Pancreas (tissue), 10 donors: ENCODE measurements at regions not wholly inside any gene's neighbourhood (a gene's known extent, or its start where the extent isn't known, plus 50 kb on each side); places are given as distances from the start of the nearest gene placed in this dataset.
"Not testable (repeated sequence)": the region's sequence is repeated elsewhere in the genome, so short reads cannot be mapped to it uniquely, and the experiment has no call there.

Source experiments
- ATAC-seq, 4 donors: fragments of 200-7000 bp; cut with Tn5 transposase; one replicate each; pipeline versions ENCODE4 v1.8.0 to v1.9.1; 2020; ENCODE audit warnings: mild to moderate bottlenecking in 4 of 4, moderate library complexity in 4 of 4
- DNase-seq, 6 donors: peaks; one replicate each; pipeline ENCODE4 v3.0.0-alpha.2; 2020
- FAIRE-seq: peaks from 2 replicates; lab custom pipeline; 2012; peaks lifted over from hg19 to GRCh38; lab: Jason Lieb, UNC
- H3K27ac ChIP-seq, 4 donors: fragments of 200-600 bp; sonication (generic); 1 replicate in 3 of 4; 2 replicates in 1 of 4; pipeline versions ENCODE4 v1.5.0 to v1.8.0; 2020
- H3K27me3 ChIP-seq, 4 donors: fragments of 200-600 bp; one replicate each; pipeline ENCODE4 v1.8.0; 2021
- H3K36me3 ChIP-seq, 3 donors: fragments of 200-600 bp; sonication (generic) in 1 of 3; one replicate each; pipeline versions ENCODE4 v1.5.0 to v1.8.0; 2020 to 2021
- H3K4me1 ChIP-seq, 3 donors: fragments of 200-600 bp; one replicate each; pipeline ENCODE4 v1.8.0; 2021
- H3K4me3 ChIP-seq, 4 donors: fragments of 200-600 bp; sonication (generic) in 2 of 4; one replicate each; pipeline versions ENCODE4 v1.5.0 to v1.8.0; 2020 to 2021
- H3K9me3 ChIP-seq, 4 donors: fragments of 200-600 bp; one replicate each; pipeline ENCODE4 v1.8.0; 2021
- WGBS, 2 donors: extraction: QIAGEN DNeasy Blood & Tissue Kit; methylation state at CpG; one replicate each; pipeline ENCODE4 v1.1.7; 2013; 5-methylcytosine and 5-hydroxymethylcytosine counted together
- intact Hi-C, 3 donors: fragments of 100-400 bp; cut with DNase I; formaldehyde crosslinking; loops; one replicate each; pipeline versions ENCODE4 v1.11.1 to v1.14.2; 2022
- TF ChIP-seq, protein P1 (sequence below), 4 donors: fragments of 200-600 bp; sonication (generic) in 3 of 4; IDR thresholded peaks; one replicate each; pipeline versions ENCODE4 v1.5.0 to v1.8.0; 2021; ENCODE audit warnings: antibody characterized with exemption in 4 of 4
- donor health status: healthy with polysubstance abuse.
- donor health status: DM: no; HTN: no; CAD: no; lungs with moderate emphysema.
- donor health status: DM: no; HTN: no; CAD: no.
- donor health status: control.
- donor health status: control.
- donor health status: Bipolar disorder and iron deficiency.
- donor health status: DM: yes; HTN: yes; CAD: no.
- donor health status: DM: no; HTN: no; CAD: no.
- donor health status: DM: no; HTN: no; CAD: no.
- donor health status: DM: yes; HTN: yes; CAD: no.

DNA sequence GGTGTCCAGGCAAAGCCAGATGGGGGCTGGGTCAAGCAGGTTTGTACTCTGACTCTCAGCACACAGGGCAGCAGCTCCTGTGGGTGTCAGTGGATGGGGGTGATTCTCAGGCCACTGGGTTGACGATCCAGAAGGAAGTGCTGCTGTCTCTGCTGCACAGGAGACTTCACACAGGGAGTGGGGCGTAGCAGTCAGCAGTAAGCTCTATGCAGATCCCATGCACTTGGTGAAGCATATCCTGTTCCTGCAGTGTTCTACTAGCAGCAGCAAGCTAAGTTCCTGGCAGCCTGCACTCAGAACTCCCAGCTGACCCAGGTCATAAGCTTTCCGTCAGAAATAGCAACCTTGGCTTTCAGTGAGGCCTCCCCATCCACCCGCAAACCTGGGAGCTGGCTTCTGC is 117.6 kb upstream of the NDST3 start:
- Histone ChIP-seq H3K27ac (no peak overlapping the region), H3K4me1 (no peaks in the 10 kb centered on the region), H3K27me3 (no peaks in the 10 kb centered on the region), H3K4me3 (no peak overlapping the region), H3K9me3 (no peaks in the 10 kb centered on the region), H3K36me3 (no peaks in the 10 kb centered on the region)
- intact Hi-C loops: no loop called here
- TF ChIP-seq, protein P1, sequence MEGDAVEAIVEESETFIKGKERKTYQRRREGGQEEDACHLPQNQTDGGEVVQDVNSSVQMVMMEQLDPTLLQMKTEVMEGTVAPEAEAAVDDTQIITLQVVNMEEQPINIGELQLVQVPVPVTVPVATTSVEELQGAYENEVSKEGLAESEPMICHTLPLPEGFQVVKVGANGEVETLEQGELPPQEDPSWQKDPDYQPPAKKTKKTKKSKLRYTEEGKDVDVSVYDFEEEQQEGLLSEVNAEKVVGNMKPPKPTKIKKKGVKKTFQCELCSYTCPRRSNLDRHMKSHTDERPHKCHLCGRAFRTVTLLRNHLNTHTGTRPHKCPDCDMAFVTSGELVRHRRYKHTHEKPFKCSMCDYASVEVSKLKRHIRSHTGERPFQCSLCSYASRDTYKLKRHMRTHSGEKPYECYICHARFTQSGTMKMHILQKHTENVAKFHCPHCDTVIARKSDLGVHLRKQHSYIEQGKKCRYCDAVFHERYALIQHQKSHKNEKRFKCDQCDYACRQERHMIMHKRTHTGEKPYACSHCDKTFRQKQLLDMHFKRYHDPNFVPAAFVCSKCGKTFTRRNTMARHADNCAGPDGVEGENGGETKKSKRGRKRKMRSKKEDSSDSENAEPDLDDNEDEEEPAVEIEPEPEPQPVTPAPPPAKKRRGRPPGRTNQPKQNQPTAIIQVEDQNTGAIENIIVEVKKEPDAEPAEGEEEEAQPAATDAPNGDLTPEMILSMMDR (IDR thresholded peaks at IDR 0.05): no peak
- DNase-seq (no peak), ATAC-seq (no peak), FAIRE-seq (no peak)
- WGBS, 2 donors: 76 to 87% methylated on average over 4 of the region's 4 CpGs

DNA sequence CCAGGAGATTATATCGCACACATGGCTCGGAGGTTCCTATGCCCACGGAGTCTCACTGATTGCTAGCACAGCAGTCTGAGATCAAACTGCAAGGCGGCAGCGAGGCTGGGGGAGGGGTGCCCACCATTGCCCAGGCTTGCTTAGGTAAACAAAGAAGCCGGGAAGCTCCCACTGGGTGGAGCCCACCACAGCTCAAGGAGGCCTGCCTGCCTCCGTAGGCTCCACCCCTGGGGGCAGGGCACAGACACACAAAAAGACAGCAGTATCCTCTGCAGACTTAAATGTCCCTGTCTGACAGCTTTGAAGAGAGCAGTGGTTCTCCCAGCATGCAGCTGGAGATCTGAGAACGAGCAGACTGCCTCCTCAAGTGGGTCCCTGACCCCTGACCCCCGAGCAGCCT is 112.0 kb upstream of the NDST3 start:
- intact Hi-C loops: not testable (repeated sequence)

GRCh38 chr4:117927823-117928222 is 106.5 kb upstream of the NDST3 start:
- H3K36me3 ChIP-seq, H3K4me3 ChIP-seq, FAIRE-seq, H3K4me1 ChIP-seq, intact Hi-C loops, ATAC-seq, DNase-seq, H3K27ac ChIP-seq, H3K27me3 ChIP-seq, H3K9me3 ChIP-seq: not testable (repeated sequence)
- WGBS, 2 donors: 63 to 69% methylated on average over 2 of the region's 2 CpGs

More for the DNA sequence above, 112.0 kb upstream of the NDST3 start:
- not testable (repeated sequence) for H3K4me1 ChIP-seq, H3K4me3 ChIP-seq, H3K27me3 ChIP-seq, ATAC-seq, FAIRE-seq, DNase-seq, H3K9me3 ChIP-seq, H3K27ac ChIP-seq, H3K36me3 ChIP-seq
- 64 to 69% methylated on average over 7 to 9 of the region's 9 CpGs for WGBS, 2 donors

DNA sequence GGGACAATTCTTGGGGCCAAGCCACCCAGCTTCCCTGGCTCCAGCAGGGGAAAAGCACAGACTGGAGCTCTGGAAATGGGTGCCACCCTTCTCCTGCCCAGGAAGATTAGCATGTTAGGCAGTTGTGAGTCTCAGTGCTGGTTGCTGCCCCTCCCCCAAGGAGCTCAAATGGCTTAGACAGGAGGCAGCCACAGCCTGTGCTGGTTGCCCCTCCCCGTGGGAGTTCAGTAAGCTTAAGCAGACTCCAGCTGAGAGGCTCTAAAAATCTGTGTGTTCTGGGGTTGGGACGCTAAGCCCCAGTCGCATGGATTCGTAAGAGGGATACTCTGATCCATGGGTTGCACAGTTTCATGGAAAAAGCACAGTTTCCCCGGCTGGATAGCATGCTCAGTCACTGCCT is 92.7 kb upstream of the NDST3 start:
- no peak for ATAC-seq
- WGBS, 2 donors: 46 to 54% methylated on average over 5 of the region's 5 CpGs
- Histone ChIP-seq H3K27ac (no peak overlapping the region), H3K4me3 (no peak overlapping the region), H3K36me3 (no peaks in the 10 kb centered on the region), H3K4me1 (no peaks in the 10 kb centered on the region), H3K27me3 (no peaks in the 10 kb centered on the region), H3K9me3 (no peaks in the 10 kb centered on the region)
- no peak for DNase-seq
- TF ChIP-seq, protein P1 (IDR thresholded peaks at IDR 0.05): no peak
- FAIRE-seq: no peak
- intact Hi-C loops: no loop called here

GRCh38 chr4:117949621-117950020 is 84.7 kb upstream of the NDST3 start:
- TF ChIP-seq, protein P1 (IDR thresholded peaks at IDR 0.05): no peak
- intact Hi-C loops: no loop called here
- H3K9me3 ChIP-seq: no peaks in the 10 kb centered on the region
- no peaks in the 10 kb centered on the region for H3K4me1 ChIP-seq
- H3K36me3 ChIP-seq: no peaks in the 10 kb centered on the region
- 43 to 49% methylated on average over 3 of the region's 3 CpGs for WGBS, 2 donors
- ATAC-seq: no peak
- H3K27ac ChIP-seq: no peak overlapping the region
- H3K27me3 ChIP-seq: no peaks in the 10 kb centered on the region
- no peak overlapping the region for H3K4me3 ChIP-seq
- no peak for DNase-seq
- FAIRE-seq: no peak

GRCh38 chr4:117957571-117957970 is 76.7 kb upstream of the NDST3 start:
- H3K36me3 ChIP-seq: no peaks in the 10 kb centered on the region
- TF ChIP-seq, protein P1 (IDR thresholded peaks at IDR 0.05): no peak
- no peaks in the 10 kb centered on the region for H3K9me3 ChIP-seq
- no peak overlapping the region for H3K4me3 ChIP-seq
- no peaks in the 10 kb centered on the region for H3K27me3 ChIP-seq
- H3K27ac ChIP-seq: no peak overlapping the region
- FAIRE-seq: no peak
- intact Hi-C loops: no loop called here
- ATAC-seq: no peak
- no peak for DNase-seq
- no peaks in the 10 kb centered on the region for H3K4me1 ChIP-seq
